HG03097 (cell line): ENCODE measurements at regions not wholly inside any gene's neighbourhood (a gene's known extent, or its start where the extent isn't known, plus 50 kb on each side); places are given as distances from the start of the nearest gene placed in this dataset.

ENCODE experiments used
- ATAC-seq: cut with Tn5 transposase; IDR thresholded peaks from one replicate; pipeline ENCODE4 v1.9.1; 2021; ENCODE audit not compliant: unreplicated experiment, low FRiP score

GRCh38 chr7:115153176-115153575 is 231.3 kb downstream of the MDFIC start:
- ATAC-seq, result no peak

- ATAC-seq, result no peak
Observed at GRCh38 chr7:115146148-115146547, 224.3 kb downstream of the MDFIC start.

GRCh38 chr7:115145512-115145911 is 223.6 kb downstream of the MDFIC start:
- ATAC-seq, result no peak

DNA sequence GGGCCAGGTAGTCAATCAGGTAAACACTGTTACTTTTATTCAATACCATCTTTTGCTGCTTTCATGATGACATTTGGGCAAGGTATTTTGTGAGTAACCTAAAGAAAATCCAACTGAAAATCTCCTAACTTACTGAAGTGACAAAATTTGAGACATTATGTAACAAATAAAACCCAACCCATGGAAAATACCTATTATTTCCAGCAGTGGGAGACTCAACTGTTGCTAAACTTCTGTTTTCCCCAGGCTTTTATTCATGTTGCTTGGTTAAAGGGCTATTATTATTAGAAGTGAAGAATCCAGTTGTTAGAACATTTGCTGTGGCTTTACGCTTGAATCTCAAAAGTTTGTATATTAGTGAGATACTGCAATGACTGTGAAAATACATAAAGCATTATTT is 215.9 kb downstream of the MDFIC start:
- ATAC-seq, result no peak

GRCh38 chr7:115136796-115137443 is 215.0 kb downstream of the MDFIC start:
- ATAC-seq, result no peak

- ATAC-seq, result peak; percentile 49
Observed at GRCh38 chr7:115135769-115136410, 214.0 kb downstream of the MDFIC start.

DNA sequence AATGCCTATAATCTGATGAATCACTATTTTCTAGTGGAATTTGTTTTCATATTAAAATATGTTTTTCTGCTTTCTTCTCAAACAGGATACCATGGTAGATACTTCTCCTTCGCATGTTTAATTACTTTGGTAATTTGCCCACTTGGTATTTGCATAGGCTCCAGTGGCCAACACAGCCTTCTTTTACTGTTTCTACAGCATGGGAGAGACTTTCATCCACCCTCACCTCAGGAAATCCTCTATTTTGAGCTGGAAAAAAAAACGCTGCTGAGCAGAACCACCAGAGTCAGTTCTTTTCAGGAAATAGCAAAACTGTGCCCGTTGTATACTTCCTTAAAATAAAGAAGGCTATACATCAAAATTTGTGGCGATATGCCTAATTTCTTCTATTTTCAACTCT is 213.3 kb downstream of the MDFIC start:
- no peak for ATAC-seq

DNA sequence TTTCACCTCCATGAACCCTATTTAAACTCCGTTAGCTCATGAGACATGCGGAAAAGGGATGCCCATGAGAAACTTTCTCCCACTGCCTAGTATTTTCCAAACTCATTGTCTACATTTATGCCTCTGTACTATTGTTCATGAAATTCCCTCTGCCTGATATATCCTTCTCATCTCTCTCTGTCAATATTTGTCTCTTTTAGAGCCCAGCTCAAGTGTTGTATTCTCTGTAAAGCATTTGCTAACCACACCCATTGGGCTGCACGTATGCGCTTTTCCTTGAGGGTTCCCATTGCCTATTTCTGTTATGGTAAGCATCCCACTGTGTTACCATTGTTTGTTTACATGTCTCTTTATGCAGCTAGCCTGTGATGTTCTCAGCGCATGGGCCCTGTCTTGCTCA is 211.4 kb downstream of the MDFIC start:
- no peak for ATAC-seq

DNA sequence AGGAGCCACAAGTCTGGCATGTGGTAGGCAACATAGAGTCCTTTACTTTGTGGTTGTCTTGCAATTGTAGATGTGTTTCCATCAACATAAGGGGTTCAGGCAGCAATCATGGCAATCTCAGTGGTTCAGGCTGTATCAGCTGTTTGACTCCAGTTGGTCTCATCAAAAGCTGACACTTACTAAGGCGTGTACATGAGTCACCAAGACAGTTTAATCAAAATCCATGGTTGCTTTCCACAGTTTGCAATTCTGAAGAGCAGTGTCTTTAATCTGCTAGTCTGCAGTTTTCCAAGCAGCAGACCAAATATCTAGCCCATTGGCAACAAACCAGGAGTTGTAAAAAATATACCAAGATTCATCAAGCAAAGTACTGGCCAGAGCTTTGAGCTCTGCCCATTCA is 210.2 kb downstream of the MDFIC start:
- no peak for ATAC-seq

- no peak for ATAC-seq
Observed at GRCh38 chr7:115128154-115128553, 206.3 kb downstream of the MDFIC start.

DNA sequence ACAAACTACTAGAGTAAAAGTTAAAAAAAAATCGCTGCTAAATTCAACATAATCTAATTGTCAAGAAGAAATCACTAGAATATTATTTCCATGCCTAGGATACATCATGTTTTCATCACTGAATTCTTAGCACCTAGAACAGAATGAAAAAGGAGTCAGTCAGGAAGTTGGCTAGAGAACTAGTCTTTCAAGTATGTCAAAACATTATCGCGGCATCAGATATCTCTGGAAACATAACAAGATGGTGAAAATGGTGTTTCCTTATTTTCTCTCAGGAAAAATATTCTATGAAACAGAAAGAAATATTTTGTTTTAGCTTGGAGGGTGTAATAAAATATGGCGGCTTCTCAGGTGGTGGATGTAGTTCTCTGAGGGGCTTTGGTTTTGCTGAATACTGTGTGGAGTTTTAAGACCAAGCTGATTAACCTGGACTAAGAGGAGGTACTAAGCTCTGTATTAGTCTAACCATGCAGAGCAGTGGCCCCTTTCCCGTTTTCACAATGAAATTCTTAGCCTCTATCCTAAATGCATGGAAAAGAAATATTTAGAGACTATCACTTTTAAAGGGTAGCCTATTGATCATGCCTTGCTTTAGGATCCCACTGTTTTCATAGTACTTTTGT is 205.6 kb downstream of the MDFIC start:
- ATAC-seq, result no peak

- ATAC-seq, result no peak
Observed at GRCh38 chr7:115125750-115126149, 203.9 kb downstream of the MDFIC start.

DNA sequence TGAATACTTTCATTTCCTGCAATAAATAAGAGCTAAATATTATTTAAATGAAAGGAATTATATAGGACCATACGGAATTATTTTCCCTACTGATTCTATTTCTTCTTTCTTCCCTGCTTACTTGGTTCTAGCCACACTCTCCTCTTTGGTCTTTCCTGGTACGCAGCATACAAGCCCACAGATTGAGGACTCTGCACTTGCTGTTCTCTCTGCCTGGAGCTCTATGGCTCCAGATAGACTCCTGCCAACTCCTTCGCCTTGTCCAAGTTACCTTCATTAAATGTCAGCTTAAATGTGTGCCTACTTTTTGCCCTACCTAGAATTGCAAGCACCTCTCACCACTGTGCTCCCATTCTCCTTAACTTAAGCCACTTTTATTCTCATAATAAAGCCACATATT is 203.4 kb downstream of the MDFIC start:
- ATAC-seq, result no peak

DNA sequence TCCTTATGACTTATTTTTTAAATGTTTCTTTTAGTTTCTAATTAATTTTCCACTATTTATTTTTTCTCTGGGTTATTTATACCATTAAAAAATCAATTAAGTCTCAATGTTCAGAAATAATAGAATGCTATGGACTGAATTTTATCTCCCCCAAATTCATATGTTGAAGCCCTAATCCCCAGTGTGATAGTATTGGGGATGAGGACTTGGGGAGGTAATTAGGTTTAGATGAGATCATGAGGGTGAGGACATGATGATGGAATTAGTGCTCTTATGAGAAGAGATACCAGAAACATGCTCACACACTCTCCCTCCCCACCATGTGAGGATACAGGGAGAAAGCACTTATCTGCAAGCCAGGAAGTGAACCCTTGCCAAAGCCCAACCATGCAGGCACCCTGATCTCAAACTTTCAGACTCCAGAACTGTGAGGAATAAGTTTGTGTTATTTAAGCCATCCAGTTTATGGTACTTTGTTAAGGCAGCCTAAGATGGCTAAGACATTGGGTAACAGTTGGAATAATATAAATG is 202.6 kb downstream of the MDFIC start:
- no peak for ATAC-seq

DNA sequence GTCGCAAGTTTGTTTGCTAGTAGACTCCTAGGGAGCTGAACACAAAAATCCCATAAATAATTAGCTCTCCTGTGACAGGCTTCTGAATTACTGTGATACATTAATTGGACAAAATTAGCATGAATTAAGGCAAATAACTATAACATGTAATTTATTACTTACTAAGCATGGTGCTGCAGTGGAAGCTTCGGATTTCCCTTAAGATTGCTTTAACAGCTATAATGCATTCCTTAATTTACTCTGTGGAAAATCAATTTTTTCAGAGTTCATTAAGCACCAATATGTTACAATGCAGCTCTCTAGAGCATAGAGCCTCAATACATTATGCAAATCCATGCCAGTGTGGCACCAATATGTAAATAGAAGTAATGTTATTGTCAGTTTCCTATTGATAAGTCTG is 201.5 kb downstream of the MDFIC start:
- no peak for ATAC-seq

DNA sequence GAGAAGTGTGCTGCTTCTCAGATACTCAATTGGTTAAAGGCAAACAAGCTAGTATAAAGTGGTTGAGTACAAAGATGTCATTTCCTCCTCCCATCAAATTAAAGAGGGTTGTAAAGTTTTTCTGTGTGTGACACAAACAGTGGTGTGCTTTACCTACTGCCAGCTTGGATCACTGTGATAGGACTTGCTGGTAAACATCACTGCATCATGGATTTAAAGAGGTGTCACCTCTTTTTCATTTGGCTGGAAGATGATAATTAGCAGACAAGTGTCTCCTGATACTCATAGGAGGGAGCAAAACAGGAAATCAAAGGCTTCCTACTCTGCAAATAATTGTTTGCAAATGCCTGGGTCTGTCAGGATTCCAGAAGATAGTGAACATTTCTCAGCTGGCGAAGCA is 200.5 kb downstream of the MDFIC start:
- no peak for ATAC-seq

DNA sequence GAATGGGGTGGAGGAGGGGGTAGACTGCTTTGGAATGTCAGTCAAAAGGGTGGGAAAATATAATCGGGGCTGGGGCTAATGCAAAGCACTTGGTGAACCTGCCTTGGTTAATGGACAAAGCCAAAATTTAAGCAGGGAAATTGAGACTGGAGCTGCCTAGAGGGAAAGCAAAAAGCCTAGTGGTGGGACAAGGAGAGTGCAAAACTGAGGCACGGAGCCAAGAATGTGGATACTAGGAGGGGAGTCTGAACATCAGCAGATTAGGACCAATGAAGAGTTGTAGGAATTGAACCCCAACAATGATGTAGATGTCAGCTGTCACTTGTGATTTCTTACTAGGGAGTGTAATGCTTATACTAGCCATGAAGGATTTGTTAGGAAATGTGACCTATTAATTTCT is 195.9 kb downstream of the MDFIC start:
- ATAC-seq, result no peak

DNA sequence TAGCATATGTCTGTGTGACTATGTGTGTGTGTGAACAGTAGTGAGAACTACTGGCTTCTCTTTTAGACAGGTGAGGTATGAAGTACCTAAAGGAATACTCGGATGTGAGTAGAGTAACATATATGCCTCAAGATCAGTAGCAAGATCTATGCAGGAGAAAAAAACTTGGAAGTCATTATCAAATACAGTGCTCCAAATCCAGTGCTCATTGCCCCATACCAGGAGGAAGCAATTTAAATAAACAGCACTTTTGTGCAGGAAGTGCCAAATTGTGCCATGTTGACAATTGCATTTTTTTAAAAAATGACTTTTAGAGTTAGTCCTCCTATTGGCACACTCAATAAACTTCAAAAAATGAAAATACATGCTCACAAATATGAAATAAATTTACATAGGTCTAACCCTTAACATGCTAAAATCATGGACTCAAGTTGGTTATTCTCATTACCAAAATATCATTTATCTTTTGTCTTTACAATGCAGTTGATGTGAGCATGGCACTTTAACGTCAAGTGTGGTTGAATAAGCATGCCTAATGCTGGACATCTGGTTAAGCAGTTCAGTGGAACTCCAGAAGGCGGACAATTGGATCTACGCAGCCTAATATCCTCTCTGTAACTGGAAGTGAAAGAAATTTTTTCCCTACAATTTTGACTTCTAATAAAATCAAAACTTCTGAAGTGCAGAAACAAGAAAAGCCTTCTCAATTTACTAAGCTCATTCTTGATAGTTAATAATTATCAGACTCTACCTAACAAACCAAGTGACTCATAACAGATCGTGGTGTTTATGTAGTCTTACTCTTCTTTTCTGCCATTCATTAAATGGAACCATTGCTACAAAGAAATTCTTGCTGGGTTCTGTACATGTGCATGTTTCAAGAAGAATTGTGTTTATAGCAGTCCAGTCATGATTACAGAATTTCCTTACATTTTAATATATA is 195.2 kb downstream of the MDFIC start:
- ATAC-seq, result no peak

DNA sequence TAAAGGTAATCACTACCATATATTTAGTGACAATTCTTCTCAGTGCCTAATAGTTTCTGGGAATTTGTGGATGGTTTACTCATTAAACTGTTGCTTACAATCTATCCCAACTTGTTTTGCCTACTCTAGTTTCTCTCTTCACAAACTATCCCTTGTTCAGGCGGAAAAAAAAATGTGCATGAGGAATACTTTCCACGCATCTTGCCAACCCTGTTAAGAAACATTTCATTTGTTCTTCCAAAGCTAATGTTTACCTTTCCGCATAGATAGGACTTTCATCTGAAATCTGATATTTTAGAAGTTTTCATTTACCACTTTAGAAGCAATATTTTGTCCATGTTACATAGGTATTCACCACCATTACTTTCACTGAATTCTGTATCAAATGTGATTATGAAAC is 191.9 kb downstream of the MDFIC start:
- ATAC-seq, result no peak

GRCh38 chr7:115113131-115113530 is 191.2 kb downstream of the MDFIC start:
- ATAC-seq, result no peak

DNA sequence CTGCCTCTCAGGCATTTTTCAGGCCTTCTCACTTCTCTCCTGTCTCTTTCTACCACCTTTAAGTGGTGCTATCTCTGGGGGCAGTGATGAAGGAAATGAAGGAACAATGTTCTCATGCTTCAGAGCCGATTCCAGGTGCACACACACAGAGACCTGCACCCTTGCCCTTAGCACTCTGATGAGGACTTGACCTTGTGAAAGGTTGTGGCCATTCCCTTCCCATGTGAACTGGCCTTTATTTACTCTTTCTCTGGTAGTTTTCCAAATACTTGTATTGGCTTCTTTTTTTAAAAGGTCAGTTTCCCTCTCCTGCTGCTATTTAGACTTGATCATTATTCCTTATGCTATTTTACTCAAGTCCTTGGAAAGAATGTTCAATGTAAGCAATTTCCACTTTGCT is 188.6 kb downstream of the MDFIC start:
- ATAC-seq, result no peak
